ENCODE measurements at regions not wholly inside any gene's neighbourhood (a gene's known extent, or its start where the extent isn't known, plus 50 kb on each side); places are given as distances from the start of the nearest gene placed in this dataset.

DNA sequence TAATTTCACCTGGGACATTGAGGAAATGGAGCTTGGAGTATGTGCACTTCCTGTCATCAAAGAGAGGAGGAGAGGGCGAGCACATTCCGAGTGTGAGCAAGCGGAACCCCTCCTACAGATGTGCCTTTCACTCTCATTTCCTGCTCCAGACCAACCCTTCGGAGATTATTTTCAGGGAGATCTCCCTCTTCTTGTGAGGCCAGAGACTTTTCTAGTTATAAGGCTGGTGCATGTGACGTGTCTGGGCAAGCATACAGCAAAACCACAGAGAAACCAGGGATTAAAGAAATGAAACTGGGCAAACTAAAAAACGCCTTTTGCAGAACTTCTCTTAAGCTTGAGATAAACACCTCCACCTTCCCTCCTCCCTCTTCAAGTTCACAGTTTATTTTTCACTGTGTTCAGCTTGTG is 409.2 kb upstream of the TCF4 start:
- TF ChIP-seq ZFP3 (CRISPR knock-in tag; IDR thresholded peaks at IDR 0.05) (no peak), OSR1 (CRISPR knock-in tag; IDR thresholded peaks at IDR 0.05) (no peak), ZNF70 (CRISPR knock-in tag; IDR thresholded peaks at IDR 0.05) (no peak), TOX (CRISPR knock-in tag; IDR thresholded peaks at IDR 0.05; ENCODE audit: borderline replicate concordance) (no peak), RARB (CRISPR knock-in tag; IDR thresholded peaks at IDR 0.05) (no peak), ESRRG (CRISPR knock-in tag; IDR thresholded peaks at IDR 0.05) (no peak), ZNF565 (CRISPR knock-in tag; conservative IDR thresholded peaks at IDR 0.05; ENCODE audit: low read depth) (no peak)
- TF ChIP-seq, protein P1, sequence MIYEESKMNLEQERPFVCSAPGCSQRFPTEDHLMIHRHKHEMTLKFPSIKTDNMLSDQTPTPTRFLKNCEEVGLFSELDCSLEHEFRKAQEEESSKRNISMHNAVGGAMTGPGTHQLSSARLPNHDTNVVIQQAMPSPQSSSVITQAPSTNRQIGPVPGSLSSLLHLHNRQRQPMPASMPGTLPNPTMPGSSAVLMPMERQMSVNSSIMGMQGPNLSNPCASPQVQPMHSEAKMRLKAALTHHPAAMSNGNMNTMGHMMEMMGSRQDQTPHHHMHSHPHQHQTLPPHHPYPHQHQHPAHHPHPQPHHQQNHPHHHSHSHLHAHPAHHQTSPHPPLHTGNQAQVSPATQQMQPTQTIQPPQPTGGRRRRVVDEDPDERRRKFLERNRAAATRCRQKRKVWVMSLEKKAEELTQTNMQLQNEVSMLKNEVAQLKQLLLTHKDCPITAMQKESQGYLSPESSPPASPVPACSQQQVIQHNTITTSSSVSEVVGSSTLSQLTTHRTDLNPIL (CRISPR knock-in tag; IDR thresholded peaks at IDR 0.05; ENCODE audit: low read depth): no peak
- TF ChIP-seq, protein P2, sequence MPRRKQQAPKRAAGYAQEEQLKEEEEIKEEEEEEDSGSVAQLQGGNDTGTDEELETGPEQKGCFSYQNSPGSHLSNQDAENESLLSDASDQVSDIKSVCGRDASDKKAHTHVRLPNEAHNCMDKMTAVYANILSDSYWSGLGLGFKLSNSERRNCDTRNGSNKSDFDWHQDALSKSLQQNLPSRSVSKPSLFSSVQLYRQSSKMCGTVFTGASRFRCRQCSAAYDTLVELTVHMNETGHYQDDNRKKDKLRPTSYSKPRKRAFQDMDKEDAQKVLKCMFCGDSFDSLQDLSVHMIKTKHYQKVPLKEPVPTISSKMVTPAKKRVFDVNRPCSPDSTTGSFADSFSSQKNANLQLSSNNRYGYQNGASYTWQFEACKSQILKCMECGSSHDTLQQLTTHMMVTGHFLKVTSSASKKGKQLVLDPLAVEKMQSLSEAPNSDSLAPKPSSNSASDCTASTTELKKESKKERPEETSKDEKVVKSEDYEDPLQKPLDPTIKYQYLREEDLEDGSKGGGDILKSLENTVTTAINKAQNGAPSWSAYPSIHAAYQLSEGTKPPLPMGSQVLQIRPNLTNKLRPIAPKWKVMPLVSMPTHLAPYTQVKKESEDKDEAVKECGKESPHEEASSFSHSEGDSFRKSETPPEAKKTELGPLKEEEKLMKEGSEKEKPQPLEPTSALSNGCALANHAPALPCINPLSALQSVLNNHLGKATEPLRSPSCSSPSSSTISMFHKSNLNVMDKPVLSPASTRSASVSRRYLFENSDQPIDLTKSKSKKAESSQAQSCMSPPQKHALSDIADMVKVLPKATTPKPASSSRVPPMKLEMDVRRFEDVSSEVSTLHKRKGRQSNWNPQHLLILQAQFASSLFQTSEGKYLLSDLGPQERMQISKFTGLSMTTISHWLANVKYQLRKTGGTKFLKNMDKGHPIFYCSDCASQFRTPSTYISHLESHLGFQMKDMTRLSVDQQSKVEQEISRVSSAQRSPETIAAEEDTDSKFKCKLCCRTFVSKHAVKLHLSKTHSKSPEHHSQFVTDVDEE (CRISPR knock-in tag; IDR thresholded peaks at IDR 0.05): no peak
- TF ChIP-seq, protein P3, sequence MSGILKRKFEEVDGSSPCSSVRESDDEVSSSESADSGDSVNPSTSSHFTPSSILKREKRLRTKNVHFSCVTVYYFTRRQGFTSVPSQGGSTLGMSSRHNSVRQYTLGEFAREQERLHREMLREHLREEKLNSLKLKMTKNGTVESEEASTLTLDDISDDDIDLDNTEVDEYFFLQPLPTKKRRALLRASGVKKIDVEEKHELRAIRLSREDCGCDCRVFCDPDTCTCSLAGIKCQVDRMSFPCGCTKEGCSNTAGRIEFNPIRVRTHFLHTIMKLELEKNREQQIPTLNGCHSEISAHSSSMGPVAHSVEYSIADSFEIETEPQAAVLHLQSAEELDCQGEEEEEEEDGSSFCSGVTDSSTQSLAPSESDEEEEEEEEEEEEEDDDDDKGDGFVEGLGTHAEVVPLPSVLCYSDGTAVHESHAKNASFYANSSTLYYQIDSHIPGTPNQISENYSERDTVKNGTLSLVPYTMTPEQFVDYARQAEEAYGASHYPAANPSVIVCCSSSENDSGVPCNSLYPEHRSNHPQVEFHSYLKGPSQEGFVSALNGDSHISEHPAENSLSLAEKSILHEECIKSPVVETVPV (CRISPR knock-in tag; IDR thresholded peaks at IDR 0.05): no peak
- TF ChIP-seq, protein P4, sequence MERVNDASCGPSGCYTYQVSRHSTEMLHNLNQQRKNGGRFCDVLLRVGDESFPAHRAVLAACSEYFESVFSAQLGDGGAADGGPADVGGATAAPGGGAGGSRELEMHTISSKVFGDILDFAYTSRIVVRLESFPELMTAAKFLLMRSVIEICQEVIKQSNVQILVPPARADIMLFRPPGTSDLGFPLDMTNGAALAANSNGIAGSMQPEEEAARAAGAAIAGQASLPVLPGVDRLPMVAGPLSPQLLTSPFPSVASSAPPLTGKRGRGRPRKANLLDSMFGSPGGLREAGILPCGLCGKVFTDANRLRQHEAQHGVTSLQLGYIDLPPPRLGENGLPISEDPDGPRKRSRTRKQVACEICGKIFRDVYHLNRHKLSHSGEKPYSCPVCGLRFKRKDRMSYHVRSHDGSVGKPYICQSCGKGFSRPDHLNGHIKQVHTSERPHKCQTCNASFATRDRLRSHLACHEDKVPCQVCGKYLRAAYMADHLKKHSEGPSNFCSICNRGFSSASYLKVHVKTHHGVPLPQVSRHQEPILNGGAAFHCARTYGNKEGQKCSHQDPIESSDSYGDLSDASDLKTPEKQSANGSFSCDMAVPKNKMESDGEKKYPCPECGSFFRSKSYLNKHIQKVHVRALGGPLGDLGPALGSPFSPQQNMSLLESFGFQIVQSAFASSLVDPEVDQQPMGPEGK (CRISPR knock-in tag; IDR thresholded peaks at IDR 0.05; ENCODE audit: borderline replicate concordance): no peak

All from SK-N-SH treated with all-trans-retinoic acid at 6 μM for 48 hours (cell line).